GM12864 (cell line): ENCODE measurements at regions not wholly inside any gene's neighbourhood (a gene's known extent, or its start where the extent isn't known, plus 50 kb on each side); places are given as distances from the start of the nearest gene placed in this dataset.
"Not testable (repeated sequence)": the region's sequence is repeated elsewhere in the genome, so short reads cannot be mapped to it uniquely, and the experiment has no call there.

Experiments
- DNase-seq: peaks from one replicate; pipeline ENCODE4 v3.0.0-alpha.2; 2011; ENCODE audit warnings: low read depth
- H3K4me3 ChIP-seq: 2 replicates; pipeline ENCODE4 v1.5.1; 2011; ENCODE audit warnings: mild to moderate bottlenecking, low read depth, low read length, control low read depth
- CTCF ChIP-seq: IDR thresholded peaks from 2 replicates; pipeline ENCODE4 v1.5.1; 2011; ENCODE audit warnings: low read depth, mild to moderate bottlenecking, moderate library complexity, low read length, control low read depth, inconsistent platforms; ENCODE audit errors: missing control alignments

- DNase-seq = no peak
- no peak for TF ChIP-seq CTCF
- no peak overlapping the region for H3K4me3 ChIP-seq
These were observed 1534.8 kb downstream of the SLITRK5 start for GRCh38 chr13:89205856-89206520.

GRCh38 chr13:89212186-89212585 lies 1541.0 kb downstream of the SLITRK5 start:
- H3K4me3 ChIP-seq = no peak overlapping the region
- DNase-seq = no peak
- no peak for TF ChIP-seq CTCF

- DNase-seq = no peak
- H3K4me3 ChIP-seq = no peak overlapping the region
- TF ChIP-seq CTCF = no peak
These were observed 1543.0 kb downstream of the SLITRK5 start for GRCh38 chr13:89214185-89214584.

- DNase-seq, H3K4me3 ChIP-seq: not testable (repeated sequence)
These were observed 1544.1 kb downstream of the SLITRK5 start for GRCh38 chr13:89215319-89215718.

- H3K4me3 ChIP-seq = no peak overlapping the region
- DNase-seq = no peak
- no peak for TF ChIP-seq CTCF
These were observed 1546.6 kb downstream of the SLITRK5 start for GRCh38 chr13:89217813-89218212.

GRCh38 chr13:89221557-89222158 lies 1550.5 kb downstream of the SLITRK5 start:
- DNase-seq = no peak
- TF ChIP-seq CTCF = no peak
- no peak overlapping the region for H3K4me3 ChIP-seq

GRCh38 chr13:89227356-89227755 lies 1556.2 kb downstream of the SLITRK5 start:
- no peak for DNase-seq

More at GRCh38 chr13:89227356-89227755, 1556.2 kb downstream of the SLITRK5 start:
- H3K4me3 ChIP-seq = no peak overlapping the region
- no peak for TF ChIP-seq CTCF
